ENCODE measurements at regions not wholly inside any gene's neighbourhood (a gene's known extent, or its start where the extent isn't known, plus 50 kb on each side); places are given as distances from the start of the nearest gene placed in this dataset.

DNA sequence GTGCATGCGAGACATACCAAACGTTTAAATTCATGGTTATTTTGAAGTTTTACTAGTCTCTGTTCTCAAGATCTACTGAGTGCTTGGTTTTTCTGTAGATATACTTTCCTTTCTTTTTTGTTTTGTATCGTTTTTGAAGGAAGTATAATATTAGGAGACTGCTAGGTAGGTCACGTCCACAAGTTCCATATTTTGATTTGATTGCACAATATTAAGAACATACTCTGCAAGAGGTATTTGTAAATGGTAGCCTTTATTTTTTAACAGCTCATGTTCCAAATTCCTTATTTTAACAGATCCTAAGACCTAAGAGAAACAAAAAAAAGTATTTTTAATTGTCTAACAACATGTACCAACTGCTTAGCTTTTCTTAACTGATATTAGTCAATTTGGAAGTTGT, 156.7 kb downstream of the SERPINI1 start:
- Histone ChIP-seq H3K4me1 (ENCODE audit: insufficient read depth, low read length) (no peaks in the 10 kb centered on the region), H3K36me3 (ENCODE audit: insufficient read depth, low read length) (no peaks in the 10 kb centered on the region), H3K27me3 (ENCODE audit: insufficient read depth, low read length) (no peaks in the 10 kb centered on the region), H3K27ac (ENCODE audit: low read depth, low read length) (no peak overlapping the region), H4K20me1 (ENCODE audit: insufficient read depth, low read length) (no peaks in the 10 kb centered on the region), H3K4me3 (ENCODE audit: insufficient read depth, low read length) (no peak overlapping the region), H3K4me2 (ENCODE audit: insufficient read depth, low read length) (no peak overlapping the region), H3K9me3 (ENCODE audit: low read depth, low read length) (no peaks in the 10 kb centered on the region), H2AFZ (ENCODE audit: low read length) (peak overlapping the region; percentile 45), H3K79me2 (ENCODE audit: insufficient read depth, low read length) (no peaks in the 10 kb centered on the region)
- TF ChIP-seq, protein P1, sequence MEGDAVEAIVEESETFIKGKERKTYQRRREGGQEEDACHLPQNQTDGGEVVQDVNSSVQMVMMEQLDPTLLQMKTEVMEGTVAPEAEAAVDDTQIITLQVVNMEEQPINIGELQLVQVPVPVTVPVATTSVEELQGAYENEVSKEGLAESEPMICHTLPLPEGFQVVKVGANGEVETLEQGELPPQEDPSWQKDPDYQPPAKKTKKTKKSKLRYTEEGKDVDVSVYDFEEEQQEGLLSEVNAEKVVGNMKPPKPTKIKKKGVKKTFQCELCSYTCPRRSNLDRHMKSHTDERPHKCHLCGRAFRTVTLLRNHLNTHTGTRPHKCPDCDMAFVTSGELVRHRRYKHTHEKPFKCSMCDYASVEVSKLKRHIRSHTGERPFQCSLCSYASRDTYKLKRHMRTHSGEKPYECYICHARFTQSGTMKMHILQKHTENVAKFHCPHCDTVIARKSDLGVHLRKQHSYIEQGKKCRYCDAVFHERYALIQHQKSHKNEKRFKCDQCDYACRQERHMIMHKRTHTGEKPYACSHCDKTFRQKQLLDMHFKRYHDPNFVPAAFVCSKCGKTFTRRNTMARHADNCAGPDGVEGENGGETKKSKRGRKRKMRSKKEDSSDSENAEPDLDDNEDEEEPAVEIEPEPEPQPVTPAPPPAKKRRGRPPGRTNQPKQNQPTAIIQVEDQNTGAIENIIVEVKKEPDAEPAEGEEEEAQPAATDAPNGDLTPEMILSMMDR (IDR thresholded peaks at IDR 0.05; ENCODE audit: extremely low read depth, low read depth, low read length) = no peak
- no peak for DNase-seq (ENCODE audit: insufficient read length, low spot score, missing footprints)

DNA sequence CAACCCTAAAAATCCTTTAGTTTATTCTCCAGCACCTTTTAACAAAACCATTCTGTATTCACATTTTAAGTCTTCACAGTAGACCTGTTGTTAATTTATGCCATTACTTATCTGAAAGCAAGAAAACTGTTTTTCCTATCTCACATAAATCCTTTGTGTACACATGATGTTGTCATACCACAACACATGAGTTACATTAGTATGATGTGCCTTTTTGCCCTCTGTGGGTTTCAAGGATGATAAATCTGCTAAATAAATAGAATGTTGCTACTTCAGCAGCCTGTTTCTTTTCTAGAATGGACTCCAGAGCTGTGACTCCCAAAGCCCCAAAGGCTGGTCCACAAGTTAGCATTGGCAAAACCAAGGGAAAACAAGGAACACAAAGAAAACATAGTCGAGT, 151.6 kb downstream of the SERPINI1 start:
- no peak overlapping the region for H2AFZ ChIP-seq (ENCODE audit: low read length)
- TF ChIP-seq, protein P1 (IDR thresholded peaks at IDR 0.05; ENCODE audit: extremely low read depth, low read depth, low read length) = no peak
- no peaks in the 10 kb centered on the region for H3K79me2 ChIP-seq (ENCODE audit: insufficient read depth, low read length)
- H3K27ac ChIP-seq (ENCODE audit: low read depth, low read length) = no peak overlapping the region
- no peak for DNase-seq (ENCODE audit: insufficient read length, low spot score, missing footprints)
- H4K20me1 ChIP-seq (ENCODE audit: insufficient read depth, low read length) = no peaks in the 10 kb centered on the region
- no peaks in the 10 kb centered on the region for H3K9me3 ChIP-seq (ENCODE audit: low read depth, low read length)
- H3K4me3 ChIP-seq (ENCODE audit: insufficient read depth, low read length) = no peak overlapping the region
- H3K4me1 ChIP-seq (ENCODE audit: insufficient read depth, low read length) = no peaks in the 10 kb centered on the region
- no peaks in the 10 kb centered on the region for H3K27me3 ChIP-seq (ENCODE audit: insufficient read depth, low read length)
- no peaks in the 10 kb centered on the region for H3K36me3 ChIP-seq (ENCODE audit: insufficient read depth, low read length)
- H3K4me2 ChIP-seq (ENCODE audit: insufficient read depth, low read length) = no peak overlapping the region

DNA sequence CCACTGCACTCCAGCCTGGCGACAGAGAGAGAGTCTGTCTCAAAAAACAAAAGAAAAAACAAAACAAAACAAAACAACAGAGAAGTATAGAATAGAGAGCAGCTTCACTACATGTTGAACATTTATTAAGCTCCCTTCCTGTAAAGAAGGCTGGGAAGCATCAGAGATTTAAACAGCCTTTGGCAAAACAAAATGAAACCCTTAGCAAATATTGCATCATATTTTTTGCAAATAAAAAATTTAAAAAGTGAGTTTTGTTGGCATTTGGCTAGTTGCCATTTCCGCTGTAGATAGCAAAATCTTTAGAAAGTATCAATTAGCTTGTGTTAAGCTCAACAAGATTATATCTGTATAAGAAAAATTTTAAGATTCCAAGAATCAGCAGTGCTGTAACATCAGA, 151.2 kb downstream of the SERPINI1 start:
- TF ChIP-seq, protein P1 (IDR thresholded peaks at IDR 0.05; ENCODE audit: extremely low read depth, low read depth, low read length) = no peak
- Histone ChIP-seq H3K4me3 (ENCODE audit: insufficient read depth, low read length) (no peak overlapping the region), H4K20me1 (ENCODE audit: insufficient read depth, low read length) (no peaks in the 10 kb centered on the region), H3K27ac (ENCODE audit: low read depth, low read length) (no peak overlapping the region), H3K4me1 (ENCODE audit: insufficient read depth, low read length) (no peaks in the 10 kb centered on the region), H3K27me3 (ENCODE audit: insufficient read depth, low read length) (no peaks in the 10 kb centered on the region), H3K9me3 (ENCODE audit: low read depth, low read length) (no peaks in the 10 kb centered on the region), H3K79me2 (ENCODE audit: insufficient read depth, low read length) (no peaks in the 10 kb centered on the region), H3K4me2 (ENCODE audit: insufficient read depth, low read length) (no peak overlapping the region), H3K36me3 (ENCODE audit: insufficient read depth, low read length) (no peaks in the 10 kb centered on the region), H2AFZ (ENCODE audit: low read length) (no peak overlapping the region)
- DNase-seq (ENCODE audit: insufficient read length, low spot score, missing footprints) = no peak

DNA sequence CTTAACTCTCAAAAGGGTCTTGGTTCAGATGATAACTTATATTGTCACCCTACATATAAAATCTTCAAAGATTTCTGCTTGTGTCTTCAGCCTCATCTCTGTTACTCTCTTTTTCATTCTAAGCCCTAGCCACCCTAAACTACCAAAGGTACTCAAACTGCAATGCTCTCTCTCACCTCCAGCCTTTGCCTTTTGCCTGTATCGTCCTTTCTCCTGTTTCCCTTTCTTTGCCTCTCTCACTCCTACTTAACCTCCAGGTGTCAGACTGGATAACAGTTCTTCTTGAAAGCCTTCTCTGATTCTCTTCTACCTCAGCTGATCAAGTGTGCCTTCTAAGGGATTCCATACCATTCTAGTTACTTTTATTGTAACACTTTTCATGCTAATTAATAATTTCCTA, 149.8 kb downstream of the SERPINI1 start:
- Histone ChIP-seq H3K4me2 (ENCODE audit: insufficient read depth, low read length) (no peak overlapping the region), H3K27me3 (ENCODE audit: insufficient read depth, low read length) (no peaks in the 10 kb centered on the region), H3K36me3 (ENCODE audit: insufficient read depth, low read length) (no peaks in the 10 kb centered on the region), H4K20me1 (ENCODE audit: insufficient read depth, low read length) (no peaks in the 10 kb centered on the region), H3K9me3 (ENCODE audit: low read depth, low read length) (no peaks in the 10 kb centered on the region), H3K4me3 (ENCODE audit: insufficient read depth, low read length) (no peak overlapping the region), H3K27ac (ENCODE audit: low read depth, low read length) (no peak overlapping the region), H3K4me1 (ENCODE audit: insufficient read depth, low read length) (no peaks in the 10 kb centered on the region), H3K79me2 (ENCODE audit: insufficient read depth, low read length) (no peaks in the 10 kb centered on the region), H2AFZ (ENCODE audit: low read length) (no peak overlapping the region)
- TF ChIP-seq, protein P1 (IDR thresholded peaks at IDR 0.05; ENCODE audit: extremely low read depth, low read depth, low read length) = no peak
- no peak for DNase-seq (ENCODE audit: insufficient read length, low spot score, missing footprints)

Measured in osteoblast (primary cell).